Thoracic aorta (tissue), 2 donors: ENCODE measurements at regions not wholly inside any gene's neighbourhood (a gene's known extent, or its start where the extent isn't known, plus 50 kb on each side); places are given as distances from the start of the nearest gene placed in this dataset.

Source experiments
- ATAC-seq: fragments of 150-250 bp; one replicate; pipeline ENCODE4 v1.8.0; 2017; ENCODE audit warnings: low read depth; ENCODE audit not compliant: insufficient number of reproducible peaks, low FRiP score
- DNase-seq: peaks from one replicate; pipeline ENCODE4 v3.0.0-alpha.2; 2020; ENCODE audit warnings: low spot score
- H3K27ac ChIP-seq, 2 donors: fragments of 200-600 bp; sonication (generic); 1 replicate in 1 of 2; 2 replicates in 1 of 2; pipeline ENCODE4 v1.5.1; 2016; ENCODE audit warnings: mild to moderate bottlenecking in 2 of 2, moderate library complexity in 2 of 2
- H3K27me3 ChIP-seq: fragments of 200-600 bp; sonication (generic); replicated peaks from 2 replicates; pipeline ENCODE4 v1.6.0; 2016; ENCODE audit warnings: mild to moderate bottlenecking; ENCODE audit not compliant: insufficient read depth
- H3K36me3 ChIP-seq: fragments of 200-600 bp; sonication (generic); one replicate; pipeline ENCODE4 v1.5.1; 2016
- H3K4me1 ChIP-seq, 2 donors: fragments of 200-600 bp; sonication (generic); 1 replicate in 1 of 2; 2 replicates in 1 of 2; pipeline versions ENCODE4 v1.5.1 to v1.6.0; 2016; ENCODE audit warnings: low read depth in 2 of 2, mild to moderate bottlenecking in 1 of 2; ENCODE audit not compliant: control insufficient read depth in 1 of 2
- H3K4me3 ChIP-seq: fragments of 200-600 bp; sonication (generic); 2 replicates; pipeline ENCODE4 v1.5.1; 2016; ENCODE audit warnings: mild to moderate bottlenecking
- H3K9me3 ChIP-seq: fragments of 200-600 bp; sonication (generic); 2 replicates; pipeline ENCODE4 v1.5.1; 2016
- TF ChIP-seq, protein P1 (sequence below): fragments of 200-600 bp; sonication (generic); IDR thresholded peaks from one replicate; pipeline ENCODE4 v1.5.1; 2019; ENCODE audit warnings: antibody characterized with exemption

DNA sequence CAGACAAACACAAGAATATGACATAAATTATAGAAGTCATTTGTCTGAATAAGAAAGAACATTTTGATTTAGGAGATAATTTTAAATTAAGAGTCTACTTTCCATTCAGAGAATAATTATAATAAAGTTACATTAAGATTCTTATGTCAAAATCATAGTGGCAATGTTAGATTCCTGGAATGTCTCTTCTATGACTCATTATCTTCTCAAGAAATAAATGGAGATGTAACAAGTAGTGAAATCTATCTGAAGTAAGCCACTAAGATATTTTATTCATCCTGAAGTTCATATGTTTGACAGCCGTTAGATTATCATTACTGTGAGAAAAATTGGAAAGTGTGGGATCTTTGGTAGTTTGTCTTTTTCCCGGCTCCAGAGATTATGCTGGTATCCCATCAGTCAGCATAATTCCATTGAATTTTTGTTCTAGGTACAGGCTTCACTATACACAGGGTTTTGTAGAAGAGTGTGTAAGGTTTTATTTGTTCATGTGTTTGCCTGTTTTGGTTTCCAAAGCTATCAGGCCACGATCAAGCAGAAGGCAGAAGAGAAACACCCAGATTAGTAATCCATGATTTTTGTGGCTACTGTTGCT, 1246.6 kb upstream of the LRRTM1 start:
- no peaks in the 10 kb centered on the region for H3K9me3 ChIP-seq
- no peaks in the 10 kb centered on the region for H3K27me3 ChIP-seq
- DNase-seq, result no peak
- no peak overlapping the region for H3K27ac ChIP-seq
- no peak for ATAC-seq
- no peaks in the 10 kb centered on the region for H3K36me3 ChIP-seq
- H3K4me1 ChIP-seq, result no peaks in the 10 kb centered on the region
- TF ChIP-seq, protein P1, sequence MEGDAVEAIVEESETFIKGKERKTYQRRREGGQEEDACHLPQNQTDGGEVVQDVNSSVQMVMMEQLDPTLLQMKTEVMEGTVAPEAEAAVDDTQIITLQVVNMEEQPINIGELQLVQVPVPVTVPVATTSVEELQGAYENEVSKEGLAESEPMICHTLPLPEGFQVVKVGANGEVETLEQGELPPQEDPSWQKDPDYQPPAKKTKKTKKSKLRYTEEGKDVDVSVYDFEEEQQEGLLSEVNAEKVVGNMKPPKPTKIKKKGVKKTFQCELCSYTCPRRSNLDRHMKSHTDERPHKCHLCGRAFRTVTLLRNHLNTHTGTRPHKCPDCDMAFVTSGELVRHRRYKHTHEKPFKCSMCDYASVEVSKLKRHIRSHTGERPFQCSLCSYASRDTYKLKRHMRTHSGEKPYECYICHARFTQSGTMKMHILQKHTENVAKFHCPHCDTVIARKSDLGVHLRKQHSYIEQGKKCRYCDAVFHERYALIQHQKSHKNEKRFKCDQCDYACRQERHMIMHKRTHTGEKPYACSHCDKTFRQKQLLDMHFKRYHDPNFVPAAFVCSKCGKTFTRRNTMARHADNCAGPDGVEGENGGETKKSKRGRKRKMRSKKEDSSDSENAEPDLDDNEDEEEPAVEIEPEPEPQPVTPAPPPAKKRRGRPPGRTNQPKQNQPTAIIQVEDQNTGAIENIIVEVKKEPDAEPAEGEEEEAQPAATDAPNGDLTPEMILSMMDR, result no peak
- H3K4me3 ChIP-seq, result no peak overlapping the region

DNA sequence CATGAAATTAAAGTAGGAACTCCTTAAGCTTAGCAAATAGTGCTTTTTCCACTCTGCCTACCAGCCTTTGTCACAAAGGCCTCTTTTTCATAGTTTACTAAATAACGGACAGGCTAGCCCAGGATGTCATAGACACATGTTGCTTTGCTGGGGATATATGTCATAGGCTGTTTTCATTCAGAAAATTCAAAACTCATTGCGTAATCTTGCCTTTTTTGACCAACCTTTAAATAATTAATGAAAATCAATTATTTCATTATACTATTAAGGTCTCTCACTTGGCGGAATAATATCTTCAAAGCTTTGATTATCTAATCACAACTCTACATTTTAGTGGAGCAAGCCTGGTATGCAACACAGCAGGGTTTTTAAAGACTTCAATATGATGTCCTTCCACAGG, 1245.7 kb upstream of the LRRTM1 start:
- no peaks in the 10 kb centered on the region for H3K4me1 ChIP-seq
- H3K27me3 ChIP-seq, result no peaks in the 10 kb centered on the region
- DNase-seq, result no peak
- no peaks in the 10 kb centered on the region for H3K36me3 ChIP-seq
- H3K4me3 ChIP-seq, result no peak overlapping the region
- TF ChIP-seq, protein P1, result no peak
- H3K9me3 ChIP-seq, result no peaks in the 10 kb centered on the region
- no peak for ATAC-seq
- no peak overlapping the region for H3K27ac ChIP-seq

DNA sequence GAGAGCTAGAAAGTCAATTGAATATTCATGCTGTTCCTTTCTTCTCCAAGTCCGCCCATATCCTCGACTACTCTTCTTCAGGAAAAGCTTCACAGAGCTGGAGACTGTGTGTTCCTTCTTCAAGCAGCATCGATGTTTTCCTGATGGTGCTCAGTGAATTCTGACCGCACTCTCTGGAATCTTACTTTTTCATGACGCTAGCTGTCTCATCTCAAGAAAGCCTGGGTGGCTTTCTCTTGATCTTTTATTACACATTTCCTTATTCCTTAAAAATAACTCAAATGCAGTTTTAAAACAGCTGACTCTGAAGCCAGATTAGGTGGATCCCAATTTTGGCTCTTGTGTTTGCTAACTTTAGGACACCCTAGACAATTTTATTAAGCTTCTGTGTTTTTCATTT, 1245.1 kb upstream of the LRRTM1 start:
- Histone ChIP-seq H3K27ac (no peak overlapping the region), H3K36me3 (no peaks in the 10 kb centered on the region), H3K4me3 (no peak overlapping the region), H3K9me3 (no peaks in the 10 kb centered on the region), H3K27me3 (no peaks in the 10 kb centered on the region), H3K4me1 (no peaks in the 10 kb centered on the region)
- no peak for DNase-seq
- TF ChIP-seq, protein P1, result no peak
- ATAC-seq, result no peak

DNA sequence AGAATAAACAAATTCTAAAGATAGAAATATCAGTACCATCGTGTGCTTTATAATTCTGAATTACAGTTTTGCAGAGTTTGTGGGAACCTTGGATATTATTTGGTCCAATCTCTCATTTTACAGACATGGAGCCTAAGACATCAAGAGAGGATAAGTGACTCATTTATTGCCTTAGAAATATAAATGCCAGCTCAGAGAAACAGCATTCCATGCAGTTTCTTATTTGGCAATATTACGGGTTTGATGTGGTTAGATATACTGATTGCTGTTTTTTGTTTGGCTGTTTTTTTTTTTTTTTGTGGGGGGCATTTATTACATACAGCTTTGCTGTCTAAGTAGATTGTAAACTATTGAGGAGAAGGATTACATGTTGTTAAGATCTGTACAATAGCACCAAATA, 1241.1 kb upstream of the LRRTM1 start:
- no peaks in the 10 kb centered on the region for H3K4me1 ChIP-seq
- TF ChIP-seq, protein P1, result no peak
- H3K36me3 ChIP-seq, result no peaks in the 10 kb centered on the region
- no peak overlapping the region for H3K27ac ChIP-seq
- H3K9me3 ChIP-seq, result no peaks in the 10 kb centered on the region
- no peak overlapping the region for H3K4me3 ChIP-seq
- H3K27me3 ChIP-seq, result no peaks in the 10 kb centered on the region
- no peak for DNase-seq
- ATAC-seq, result no peak

DNA sequence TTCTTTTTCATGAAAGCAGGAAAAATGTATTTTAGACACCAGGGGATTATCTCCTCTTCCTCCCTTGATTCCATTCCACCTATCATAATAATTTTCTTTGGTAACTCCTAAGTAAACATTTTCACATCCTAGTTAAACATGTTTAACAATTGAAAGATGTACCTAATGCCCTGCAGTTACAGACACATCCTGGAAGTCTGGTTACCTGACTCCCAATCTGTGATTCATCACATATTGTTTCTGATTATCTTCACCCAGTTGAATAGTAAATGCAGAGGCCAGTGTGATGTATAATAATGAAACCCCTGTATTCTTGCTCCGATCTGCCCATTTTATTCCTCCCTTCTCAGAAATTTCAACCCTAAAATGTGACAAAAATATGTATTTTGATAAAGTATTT, 1237.6 kb upstream of the LRRTM1 start:
- TF ChIP-seq, protein P1, result no peak
- no peak overlapping the region for H3K27ac ChIP-seq
- no peaks in the 10 kb centered on the region for H3K36me3 ChIP-seq
- no peaks in the 10 kb centered on the region for H3K4me1 ChIP-seq
- ATAC-seq, result no peak
- DNase-seq, result no peak
- no peaks in the 10 kb centered on the region for H3K27me3 ChIP-seq
- no peaks in the 10 kb centered on the region for H3K9me3 ChIP-seq
- H3K4me3 ChIP-seq, result no peak overlapping the region
